HG02588 (cell line): ENCODE measurements at regions not wholly inside any gene's neighbourhood (a gene's known extent, or its start where the extent isn't known, plus 50 kb on each side); places are given as distances from the start of the nearest gene placed in this dataset.
"Not testable (repeated sequence)": the region's sequence is repeated elsewhere in the genome, so short reads cannot be mapped to it uniquely, and the experiment has no call there.

Source experiments
- ATAC-seq: cut with Tn5 transposase; IDR thresholded peaks from one replicate; pipeline ENCODE4 v1.9.1; 2021; ENCODE audit warnings: mild to moderate bottlenecking, moderate library complexity; ENCODE audit not compliant: unreplicated experiment

DNA sequence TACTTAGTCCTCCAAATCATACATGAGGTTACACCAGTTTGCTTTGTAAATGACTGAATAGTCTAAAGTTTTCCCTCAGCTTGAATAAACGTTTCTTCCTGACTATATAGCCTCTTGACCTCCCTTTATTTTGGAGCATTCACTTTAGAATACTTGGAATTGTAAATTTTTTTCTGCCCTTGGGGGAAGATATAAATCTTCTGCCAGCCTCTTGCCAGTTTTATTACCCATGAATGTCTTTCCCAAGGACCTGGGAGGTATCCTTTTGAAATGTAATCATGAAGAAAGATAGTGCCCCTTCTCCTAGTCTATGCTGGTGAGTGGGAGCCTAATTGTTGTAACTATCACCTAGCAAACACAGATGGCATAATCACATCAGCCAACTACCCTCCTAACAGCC, 2033.9 kb upstream of the PCDH20 start:
- no peak for ATAC-seq

DNA sequence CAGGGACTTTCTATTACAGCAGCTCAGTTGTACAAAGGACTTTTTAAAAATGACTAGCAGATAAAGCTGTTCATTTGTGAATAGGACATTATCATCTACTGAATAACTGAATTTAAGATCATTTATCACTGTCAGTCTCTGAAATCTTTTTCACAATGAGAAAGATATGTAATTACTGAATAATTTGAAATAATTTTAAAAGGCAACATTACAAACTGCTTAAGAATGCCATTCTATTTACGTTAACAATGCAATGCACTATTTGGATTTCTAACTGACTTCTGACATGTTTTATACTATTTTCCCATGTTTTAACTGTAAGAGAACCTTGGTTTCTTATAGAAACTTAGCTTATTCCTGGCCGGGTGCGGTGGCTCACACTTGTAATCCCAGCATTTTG, 2033.0 kb upstream of the PCDH20 start:
- no peak for ATAC-seq

GRCh38 chr13:63446329-63446728, 2030.7 kb upstream of the PCDH20 start:
- no peak for ATAC-seq

GRCh38 chr13:63444225-63444624, 2028.6 kb upstream of the PCDH20 start:
- not testable (repeated sequence) for ATAC-seq

DNA sequence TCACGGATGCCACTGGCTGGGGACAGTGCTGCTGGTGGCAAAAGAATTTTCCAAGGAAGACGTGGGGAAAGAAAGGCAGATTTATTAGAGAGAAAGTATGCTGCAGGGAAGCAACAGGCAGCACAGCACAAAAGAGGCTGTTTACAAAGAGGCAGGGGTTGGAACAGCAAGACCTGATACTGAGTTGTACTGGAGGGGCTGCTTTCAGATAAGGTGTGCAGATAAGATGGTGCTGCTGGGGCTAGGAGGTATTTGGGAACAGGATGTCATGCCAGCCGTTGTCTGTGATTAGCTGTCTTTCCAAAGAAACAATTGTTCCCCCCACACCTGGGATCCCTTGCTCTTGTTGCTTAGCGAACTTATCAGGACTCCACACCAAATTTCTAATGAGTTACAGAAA, 2023.3 kb upstream of the PCDH20 start:
- ATAC-seq: no peak

DNA sequence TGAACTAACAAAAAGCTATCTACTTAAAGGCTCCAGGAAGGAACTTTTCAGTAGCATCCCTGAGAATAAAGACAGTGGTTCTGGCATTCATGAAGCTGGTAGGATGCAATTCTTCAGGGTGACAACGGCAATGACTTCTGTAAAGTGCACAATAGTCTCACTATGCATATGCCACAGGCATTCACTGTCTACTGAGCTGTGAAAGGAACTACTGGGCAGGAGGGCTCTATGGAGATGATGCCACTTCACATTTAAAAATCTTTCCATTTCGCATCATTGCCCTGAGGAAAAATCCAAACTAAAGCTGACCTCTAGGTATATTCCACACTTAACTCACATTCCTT, 2020.6 kb upstream of the PCDH20 start:
- ATAC-seq: no peak

DNA sequence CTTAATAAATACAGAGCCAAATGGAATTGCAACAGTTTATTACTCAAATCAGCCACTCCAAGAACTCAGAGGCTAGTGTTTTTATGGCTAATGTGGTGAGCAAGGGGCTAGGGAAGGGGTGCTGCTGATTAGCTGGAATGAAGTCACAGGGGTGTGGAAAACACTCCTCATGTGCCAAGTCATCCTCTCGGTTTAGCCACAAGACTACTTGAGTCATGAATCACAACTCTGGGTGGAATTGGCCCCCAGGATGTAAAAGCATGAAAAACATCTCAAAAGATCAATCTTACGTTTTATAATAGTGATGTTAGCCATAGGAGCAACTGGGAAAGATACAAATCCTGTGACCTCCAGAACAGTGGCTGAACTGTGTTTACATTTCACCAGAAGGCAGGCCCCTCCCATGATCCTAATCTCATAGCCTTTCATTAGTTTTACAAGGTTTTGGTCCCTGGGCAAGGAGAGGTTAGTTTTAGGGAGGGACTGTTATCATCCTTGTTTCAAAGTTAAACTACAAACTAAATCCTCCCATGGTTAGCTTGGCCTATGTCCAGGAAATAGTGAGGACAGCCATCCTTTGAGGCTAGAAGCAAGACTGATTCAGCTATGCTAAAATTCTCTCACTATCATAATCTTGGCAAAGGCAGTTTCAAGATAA, 2020.1 kb upstream of the PCDH20 start:
- no peak for ATAC-seq

DNA sequence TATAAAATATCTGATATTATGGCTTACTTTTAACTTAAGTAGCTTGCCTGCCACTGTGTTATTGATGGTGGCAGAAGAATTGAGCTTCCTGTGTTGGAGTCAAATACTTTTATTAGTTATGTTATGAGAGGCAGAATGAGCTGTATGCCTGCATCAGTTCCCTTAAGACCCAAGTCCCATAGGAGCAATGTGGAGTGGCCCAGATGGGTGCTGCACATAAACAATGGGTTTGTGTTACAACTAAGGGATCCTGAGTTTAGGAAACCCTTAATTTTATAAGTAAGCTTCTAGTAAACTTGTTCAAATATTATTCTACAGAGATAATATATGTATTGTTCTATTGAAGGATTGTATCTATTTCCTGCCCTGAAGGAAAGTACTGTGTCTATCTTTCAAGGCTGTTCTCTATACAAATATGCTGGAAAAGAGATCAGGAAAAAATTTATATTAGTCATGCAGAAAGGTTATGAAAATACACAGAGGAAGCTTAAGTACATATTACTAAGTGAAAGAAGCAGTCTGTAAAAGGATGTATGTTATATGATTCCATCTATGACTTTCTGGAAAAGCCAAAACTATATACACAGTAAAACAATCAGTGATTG, 2018.0 kb upstream of the PCDH20 start:
- ATAC-seq: no peak

GRCh38 chr13:63427170-63427569, 2011.5 kb upstream of the PCDH20 start:
- no peak for ATAC-seq

GRCh38 chr13:63425131-63425530, 2009.5 kb upstream of the PCDH20 start:
- no peak for ATAC-seq

DNA sequence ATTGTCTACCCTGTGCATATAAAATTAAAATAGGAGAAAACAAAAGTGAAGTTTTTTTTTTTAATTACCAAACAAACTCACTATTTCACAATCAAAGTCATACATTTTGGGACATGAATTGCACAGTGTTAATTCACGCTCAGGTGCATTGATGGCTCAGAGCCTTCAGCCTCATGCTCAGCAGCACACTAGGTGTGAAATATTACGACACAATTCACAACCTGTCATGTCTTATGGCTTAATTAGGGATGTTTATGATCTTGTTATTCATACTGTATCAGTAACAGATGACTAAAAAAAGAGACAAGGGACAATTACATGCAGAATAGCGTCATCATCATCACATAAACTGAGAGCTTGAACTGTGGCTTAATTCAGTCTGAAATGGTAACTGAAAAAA, 2005.5 kb upstream of the PCDH20 start:
- no peak for ATAC-seq

DNA sequence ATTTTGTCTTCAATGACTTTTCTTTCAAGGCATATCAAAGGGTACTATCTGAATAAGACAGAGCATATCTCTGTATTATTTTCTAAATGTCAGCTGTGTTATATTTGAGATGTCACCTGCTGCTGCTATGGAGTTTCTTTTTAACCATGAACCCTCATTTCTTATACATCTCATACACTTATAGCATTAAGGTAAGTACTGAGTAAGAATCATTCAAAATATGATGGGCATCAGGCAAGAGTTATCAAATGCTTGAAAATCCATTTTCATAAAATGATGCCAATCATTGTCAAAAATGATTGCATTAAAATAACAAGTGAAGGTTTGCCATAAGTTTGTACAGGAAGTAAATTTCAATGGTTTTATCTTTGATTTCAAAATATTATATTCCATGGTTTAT, 2005.0 kb upstream of the PCDH20 start:
- ATAC-seq: no peak

DNA sequence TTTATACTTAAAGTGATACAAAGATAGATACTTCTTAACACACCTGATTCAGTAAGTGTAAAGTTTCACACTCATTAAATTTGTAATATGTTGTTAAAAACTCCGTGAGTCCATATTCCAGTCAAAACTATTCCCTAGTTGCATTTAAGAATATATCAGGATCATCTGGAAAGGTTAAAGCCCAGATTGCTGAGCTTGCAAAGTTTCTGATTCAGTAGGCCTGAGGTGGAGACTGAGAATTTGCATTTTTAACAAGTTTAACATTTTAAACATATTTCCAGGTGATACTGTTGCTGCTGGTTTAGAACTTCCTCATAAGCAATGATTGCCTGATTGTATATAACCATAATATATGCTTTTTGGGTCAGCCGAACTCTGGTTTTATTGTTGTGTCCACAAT, 1998.6 kb upstream of the PCDH20 start:
- ATAC-seq: no peak

GRCh38 chr13:63409791-63410351, 1994.2 kb upstream of the PCDH20 start:
- no peak for ATAC-seq

DNA sequence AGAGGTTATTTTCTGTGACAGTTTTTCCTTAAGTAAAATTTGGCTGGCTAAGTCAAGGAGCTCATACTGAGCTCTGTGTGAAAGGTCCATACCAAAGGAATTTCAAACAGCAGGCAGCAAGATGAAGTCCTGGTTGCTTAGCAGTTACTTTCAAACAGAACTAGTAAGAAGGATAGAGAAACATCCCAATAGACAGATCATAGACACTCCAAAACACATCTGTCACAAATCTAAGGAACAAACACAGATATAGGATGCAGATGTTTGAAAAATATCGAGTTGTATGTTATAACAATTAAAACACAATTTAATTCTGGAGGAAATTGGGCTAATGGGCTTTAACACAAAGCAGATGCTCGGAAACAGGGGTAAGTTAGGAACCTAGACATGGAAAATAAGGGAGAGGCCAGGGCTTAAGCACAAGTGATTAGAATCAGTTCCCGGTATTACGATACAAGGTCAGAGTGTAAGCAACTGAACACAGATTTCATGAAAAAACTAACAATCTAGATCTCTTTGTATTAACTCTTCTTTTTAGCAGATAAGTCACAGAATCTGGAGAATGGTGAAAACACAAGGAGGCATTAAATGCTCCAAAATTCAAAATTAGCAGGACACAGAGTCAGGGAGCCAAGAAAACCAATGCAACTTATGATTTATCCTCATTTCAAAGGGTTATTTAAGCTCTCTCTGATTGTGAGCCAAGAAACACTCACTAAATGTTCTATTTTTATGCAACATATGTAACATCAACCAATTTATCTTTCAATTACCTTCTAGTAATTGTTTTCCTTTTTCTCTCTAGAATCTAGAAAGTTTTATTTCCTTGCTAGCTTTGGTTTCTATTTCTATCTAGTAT, 1992.9 kb upstream of the PCDH20 start:
- ATAC-seq: no peak

DNA sequence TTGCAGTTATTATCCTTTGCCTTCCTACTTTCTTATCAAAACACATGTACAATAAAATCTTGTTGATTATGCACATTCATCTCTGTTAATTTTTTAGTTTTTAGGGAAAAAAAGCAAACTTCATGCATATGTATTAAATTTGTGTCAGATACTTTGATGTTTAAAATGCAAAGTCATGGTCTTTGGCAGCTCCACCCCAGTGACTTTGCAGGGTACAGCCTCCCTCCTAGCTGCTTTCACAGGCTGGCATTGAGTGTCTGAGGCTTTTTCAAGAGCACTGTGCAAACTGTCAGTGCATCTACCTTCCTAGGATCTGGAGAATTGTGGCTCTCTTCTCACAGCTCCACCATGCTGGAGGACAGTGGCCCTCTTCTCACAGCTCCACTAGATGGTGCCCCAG, 1988.1 kb upstream of the PCDH20 start:
- ATAC-seq: no peak

DNA sequence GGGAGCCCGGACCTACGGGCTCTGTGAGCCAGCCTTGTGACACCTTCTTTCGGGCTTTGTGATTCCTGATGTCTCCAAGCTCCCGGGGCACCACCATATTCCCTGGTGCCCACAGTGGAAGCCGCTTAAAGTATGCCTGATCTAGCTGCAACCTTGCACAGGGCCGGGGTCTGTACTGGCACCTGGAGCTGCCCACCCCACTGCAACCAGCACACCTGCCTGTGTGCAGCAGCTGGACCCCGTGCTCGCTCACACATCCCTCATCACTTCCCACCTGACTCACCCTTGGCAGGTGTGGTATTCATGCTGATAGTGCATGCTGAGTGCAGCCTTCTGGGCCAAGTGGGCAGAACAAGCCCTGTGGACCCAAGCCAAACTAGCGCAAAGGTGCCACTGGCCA, 1981.1 kb upstream of the PCDH20 start:
- ATAC-seq: no peak

DNA sequence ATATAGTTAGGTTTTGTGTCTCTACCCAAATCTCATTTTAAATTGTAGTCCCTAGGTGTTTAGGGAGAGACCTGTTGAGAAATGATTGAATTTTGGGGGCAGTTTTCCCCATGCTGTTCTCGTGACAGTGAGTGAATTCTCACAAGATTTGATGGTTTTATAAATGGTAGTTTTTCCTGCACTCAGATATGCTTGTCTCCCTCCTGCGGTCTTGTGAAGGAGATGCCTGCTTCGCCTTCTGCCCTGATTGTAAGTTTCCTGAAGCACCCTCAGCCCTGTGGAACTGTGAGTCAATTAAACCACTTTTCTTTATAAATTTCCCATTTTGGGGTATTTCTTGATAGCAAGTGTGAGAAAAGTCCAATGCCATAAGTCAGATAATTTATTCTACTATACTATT, 1977.5 kb upstream of the PCDH20 start:
- ATAC-seq: no peak

GRCh38 chr13:63389756-63390155, 1974.1 kb upstream of the PCDH20 start:
- ATAC-seq: no peak

- ATAC-seq: no peak
Measured at GRCh38 chr13:63381078-63381859, 1965.6 kb upstream of the PCDH20 start.

GRCh38 chr13:63377986-63378385, 1962.3 kb upstream of the PCDH20 start:
- ATAC-seq: no peak
